Fibroblast of lung (primary cell): ENCODE measurements at regions not wholly inside any gene's neighbourhood (a gene's known extent, or its start where the extent isn't known, plus 50 kb on each side); places are given as distances from the start of the nearest gene placed in this dataset.

Source experiments
- CTCF ChIP-seq, 2 donors: IDR thresholded peaks in 1 of 2; conservative IDR thresholded peaks in 1 of 2; 1 replicate in 1 of 2; 2 replicates in 1 of 2; pipeline ENCODE4 v1.5.1; 2011 to 2012; ENCODE audit warnings: low read length in 2 of 2, control low read depth in 1 of 2, inconsistent platforms in 1 of 2, low read depth in 1 of 2, mild to moderate bottlenecking in 1 of 2
- EZH2 ChIP-seq: IDR thresholded peaks from 2 replicates; pipeline ENCODE4 v1.5.1; 2012; ENCODE audit warnings: low read length, control low read depth, mild to moderate bottlenecking; ENCODE audit errors: missing control alignments

GRCh38 chr7:34299066-34299465, 359.0 kb upstream of the NPSR1 start:
- TF ChIP-seq CTCF (conservative IDR thresholded peaks at IDR 0.05 in 1 of 2, IDR thresholded peaks at IDR 0.05 in 1 of 2; ENCODE audit: low read depth in 1 of 2, low read length in 2 of 2), result no peak
- no peak for TF ChIP-seq EZH2
